Esophagus (tissue), 2 donors: ENCODE measurements at regions not wholly inside any gene's neighbourhood (a gene's known extent, or its start where the extent isn't known, plus 50 kb on each side); places are given as distances from the start of the nearest gene placed in this dataset.

ENCODE experiments used
- H3K27ac ChIP-seq, 2 donors: one replicate each; pipeline ENCODE4 v1.5.1; 2013; ENCODE audit warnings: low read depth in 2 of 2, mild to moderate bottlenecking in 2 of 2, inconsistent platforms in 1 of 2, low read length in 1 of 2, moderate library complexity in 1 of 2
- H3K27me3 ChIP-seq, 2 donors: one replicate each; pipeline ENCODE4 v1.6.1; 2013; ENCODE audit warnings: low read length in 2 of 2, control low read depth in 1 of 2, mild to moderate bottlenecking in 1 of 2; ENCODE audit not compliant: insufficient read depth in 2 of 2, control insufficient read depth in 1 of 2
- H3K36me3 ChIP-seq, 2 donors: one replicate each; pipeline ENCODE4 v1.6.1; 2013; ENCODE audit warnings: low read length in 1 of 2; ENCODE audit not compliant: control insufficient read depth in 2 of 2, insufficient read depth in 2 of 2
- H3K4me1 ChIP-seq, 2 donors: one replicate each; pipeline ENCODE4 v1.6.1; 2013; ENCODE audit warnings: low read length in 1 of 2; ENCODE audit not compliant: control insufficient read depth in 2 of 2, insufficient read depth in 2 of 2
- H3K4me3 ChIP-seq, 2 donors: one replicate each; pipeline ENCODE4 v1.5.1; 2013; ENCODE audit warnings: low read length in 2 of 2, mild to moderate bottlenecking in 2 of 2, low read depth in 1 of 2, moderate library complexity in 1 of 2
- H3K9me3 ChIP-seq, 2 donors: one replicate each; pipeline ENCODE4 v1.6.1; 2013; ENCODE audit warnings: mild to moderate bottlenecking in 2 of 2, low read depth in 1 of 2, low read length in 1 of 2, moderate library complexity in 1 of 2; ENCODE audit not compliant: control insufficient read depth in 2 of 2, insufficient read depth in 1 of 2
- WGBS, 2 donors: extraction: QIAGEN DNeasy Blood & Tissue Kit; methylation state at CpG; one replicate each; pipeline ENCODE4 v1.1.7; 2013; 5-methylcytosine and 5-hydroxymethylcytosine counted together
- donor health status: healthy with polysubstance abuse.
- donor health status: Bipolar disorder and iron deficiency.

- 77 to 81% methylated on average over 5 of the region's 5 CpGs for WGBS, 2 donors
- H3K36me3 ChIP-seq, result no peaks in the 10 kb centered on the region
- H3K27ac ChIP-seq, result no peak overlapping the region
- no peaks in the 10 kb centered on the region for H3K27me3 ChIP-seq
- no peak overlapping the region for H3K4me3 ChIP-seq
- H3K9me3 ChIP-seq, result peaks cover 2 to 3% of the 10 kb centered on the region in 2 donors
- H3K4me1 ChIP-seq, result no peaks in the 10 kb centered on the region
Measured at GRCh38 chr6:165096209-165096608, 213.2 kb downstream of the C6orf118 start.

- H3K4me1 ChIP-seq, result no peaks in the 10 kb centered on the region
- no peak overlapping the region for H3K27ac ChIP-seq
- no peaks in the 10 kb centered on the region for H3K36me3 ChIP-seq
- peaks cover 2 to 5% of the 10 kb centered on the region in 2 donors for H3K9me3 ChIP-seq
- no peak overlapping the region for H3K4me3 ChIP-seq
- no peaks in the 10 kb centered on the region for H3K27me3 ChIP-seq
- 66 to 78% methylated on average over 6 of the region's 6 CpGs for WGBS, 2 donors
Measured at GRCh38 chr6:165092881-165093595, 216.4 kb downstream of the C6orf118 start.

DNA sequence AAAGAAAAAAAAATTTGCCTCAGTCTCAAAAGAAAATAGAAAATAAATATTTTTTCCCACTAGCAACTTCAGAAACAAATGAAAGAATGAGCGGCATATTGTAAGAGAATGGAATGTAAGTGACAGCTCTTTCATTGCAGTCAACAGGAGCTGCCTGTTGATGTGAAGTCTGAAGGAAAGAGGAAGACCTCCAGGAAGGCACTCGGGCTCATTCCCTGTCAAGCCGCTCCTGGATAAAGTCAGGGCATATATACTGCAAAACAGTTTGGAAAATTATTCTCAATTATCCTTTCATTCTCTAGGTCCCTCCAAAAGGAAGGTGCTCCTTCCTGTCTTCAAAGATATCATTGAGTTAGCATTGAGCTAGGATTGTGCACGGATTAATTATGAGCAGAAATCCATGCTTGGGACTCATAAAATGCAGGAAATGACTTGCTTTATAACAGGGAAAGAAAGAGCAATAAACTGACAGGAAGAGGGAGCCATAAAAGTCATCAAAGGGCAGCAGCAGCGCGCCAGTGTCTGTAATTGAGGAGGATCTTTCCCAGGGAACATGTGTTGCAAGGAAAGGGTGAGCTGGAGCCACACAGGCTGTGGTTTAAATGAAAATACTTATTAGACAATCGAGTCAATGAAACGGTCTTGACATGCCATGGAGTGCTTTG lies 218.2 kb downstream of the C6orf118 start:
- Histone ChIP-seq H3K9me3 (peaks cover 2% of the 10 kb centered on the region in 2 donors), H3K36me3 (no peaks in the 10 kb centered on the region), H3K27ac (no peak overlapping the region), H3K27me3 (no peaks in the 10 kb centered on the region), H3K4me1 (no peaks in the 10 kb centered on the region), H3K4me3 (no peak overlapping the region)
- WGBS, 2 donors, result 57 to 58% methylated on average over 8 of the region's 8 CpGs

- Histone ChIP-seq H3K4me3 (no peak overlapping the region), H3K4me1 (no peaks in the 10 kb centered on the region), H3K27me3 (no peaks in the 10 kb centered on the region), H3K9me3 (peaks cover 2% of the 10 kb centered on the region in 2 donors), H3K27ac (no peak overlapping the region), H3K36me3 (no peaks in the 10 kb centered on the region)
- 73 to 74% methylated on average over 8 of the region's 8 CpGs for WGBS, 2 donors
Measured at GRCh38 chr6:165090242-165090641, 219.2 kb downstream of the C6orf118 start.

DNA sequence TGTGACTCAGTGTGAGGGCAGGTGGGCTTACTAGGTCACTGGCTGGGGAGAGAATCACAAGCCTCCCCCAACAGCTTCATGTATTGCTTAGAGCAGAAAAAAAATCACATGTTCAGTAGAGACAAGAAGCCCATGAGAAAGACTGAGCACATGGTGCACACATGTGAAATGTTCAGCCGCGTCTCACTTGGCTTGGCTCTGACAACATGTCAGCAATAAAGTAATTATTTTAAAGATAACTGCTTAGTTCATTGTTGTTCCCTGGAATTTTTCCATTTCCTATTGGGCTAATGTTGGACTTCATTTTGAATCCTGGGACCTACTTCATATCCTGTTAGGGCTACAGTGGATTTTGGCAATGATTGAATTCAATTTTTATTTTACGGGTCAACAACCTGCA lies 222.6 kb downstream of the C6orf118 start:
- Histone ChIP-seq H3K4me3 (no peak overlapping the region), H3K4me1 (no peaks in the 10 kb centered on the region), H3K9me3 (peaks cover 2% of the 10 kb centered on the region in 2 donors), H3K36me3 (no peaks in the 10 kb centered on the region), H3K27ac (no peak overlapping the region), H3K27me3 (no peaks in the 10 kb centered on the region)
- 71 to 74% methylated on average over 3 of the region's 3 CpGs for WGBS, 2 donors

- Histone ChIP-seq H3K27me3 (no peaks in the 10 kb centered on the region), H3K4me3 (no peak overlapping the region), H3K9me3 (peaks cover 0 to 2% of the 10 kb centered on the region in 2 donors), H3K27ac (no peak overlapping the region), H3K36me3 (no peaks in the 10 kb centered on the region), H3K4me1 (no peaks in the 10 kb centered on the region)
- 81 to 84% methylated on average over 2 of the region's 2 CpGs for WGBS, 2 donors
Measured at GRCh38 chr6:165082636-165083035, 226.8 kb downstream of the C6orf118 start.

DNA sequence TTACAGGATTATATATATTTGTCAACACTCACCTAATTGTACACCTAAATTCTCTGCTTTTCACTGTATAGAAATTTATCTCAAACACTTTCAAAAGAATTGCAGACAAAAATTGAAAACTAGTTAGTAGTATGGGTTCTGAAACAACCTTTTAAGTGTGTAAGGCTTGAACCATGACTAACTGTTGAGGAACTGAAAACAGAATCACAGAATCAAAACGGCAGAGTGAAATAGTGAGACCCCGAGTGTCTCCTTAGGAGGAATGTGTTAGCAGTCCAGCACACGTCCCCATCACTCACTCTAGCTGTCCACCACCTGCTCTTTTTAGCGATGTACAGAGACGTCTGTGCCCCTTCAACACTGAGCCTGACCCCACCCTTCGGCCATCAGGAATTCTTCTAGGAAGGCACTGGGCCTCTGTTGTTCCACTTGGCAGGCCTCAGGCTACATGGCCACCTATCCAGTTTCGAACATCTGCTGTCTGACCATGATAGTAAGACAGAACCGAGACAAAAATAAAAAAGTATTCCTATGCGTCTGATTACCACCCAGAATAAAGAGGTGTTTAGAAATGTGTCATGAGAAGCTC lies 227.4 kb downstream of the C6orf118 start:
- Histone ChIP-seq H3K4me1 (no peaks in the 10 kb centered on the region), H3K27me3 (no peaks in the 10 kb centered on the region), H3K36me3 (no peaks in the 10 kb centered on the region), H3K4me3 (no peak overlapping the region), H3K9me3 (peaks cover 0 to 2% of the 10 kb centered on the region in 2 donors), H3K27ac (no peak overlapping the region)
- 71 to 78% methylated on average over 9 of the region's 9 CpGs for WGBS, 2 donors

- no peaks in the 10 kb centered on the region for H3K27me3 ChIP-seq
- no peaks in the 10 kb centered on the region for H3K36me3 ChIP-seq
- no peak overlapping the region for H3K27ac ChIP-seq
- H3K9me3 ChIP-seq, result peaks cover 0 to 7% of the 10 kb centered on the region in 2 donors
- H3K4me3 ChIP-seq, result no peak overlapping the region
- WGBS, 2 donors, result 73 to 83% methylated on average over 2 of the region's 2 CpGs
- H3K4me1 ChIP-seq, result no peaks in the 10 kb centered on the region
Measured at GRCh38 chr6:165077876-165078275, 231.5 kb downstream of the C6orf118 start.

DNA sequence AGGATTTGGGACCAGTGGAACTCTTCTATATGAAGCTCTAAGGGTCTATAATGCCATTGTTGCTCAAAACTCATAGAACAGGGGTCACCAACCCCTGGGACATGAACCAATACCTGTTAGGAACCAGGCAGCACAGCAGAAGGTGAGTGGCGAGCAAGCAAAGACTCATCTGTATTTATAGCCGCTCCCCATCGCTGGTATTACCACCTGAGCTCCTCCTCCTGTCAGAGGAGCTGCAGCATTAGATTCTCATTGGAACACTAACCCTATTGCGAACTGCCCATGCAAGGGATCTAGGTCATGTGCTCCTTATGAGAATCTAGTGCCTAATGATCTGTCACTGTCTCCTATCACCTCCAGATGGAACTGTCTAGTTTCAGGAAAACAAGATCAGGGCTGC lies 237.5 kb downstream of the C6orf118 start:
- 88 to 92% methylated on average over 4 of the region's 4 CpGs for WGBS, 2 donors
- no peaks in the 10 kb centered on the region for H3K36me3 ChIP-seq
- no peaks in the 10 kb centered on the region for H3K4me1 ChIP-seq
- no peaks in the 10 kb centered on the region for H3K27me3 ChIP-seq
- H3K4me3 ChIP-seq, result no peak overlapping the region
- no peak overlapping the region for H3K27ac ChIP-seq
- H3K9me3 ChIP-seq, result peaks cover 0 to 7% of the 10 kb centered on the region in 2 donors
